GM19438 (cell line): ENCODE measurements at regions not wholly inside any gene's neighbourhood (a gene's known extent, or its start where the extent isn't known, plus 50 kb on each side); places are given as distances from the start of the nearest gene placed in this dataset.

Experiments used
- ATAC-seq: cut with Tn5 transposase; IDR thresholded peaks from one replicate; pipeline ENCODE4 v1.9.1; 2021; ENCODE audit warnings: low read depth; ENCODE audit not compliant: unreplicated experiment

DNA sequence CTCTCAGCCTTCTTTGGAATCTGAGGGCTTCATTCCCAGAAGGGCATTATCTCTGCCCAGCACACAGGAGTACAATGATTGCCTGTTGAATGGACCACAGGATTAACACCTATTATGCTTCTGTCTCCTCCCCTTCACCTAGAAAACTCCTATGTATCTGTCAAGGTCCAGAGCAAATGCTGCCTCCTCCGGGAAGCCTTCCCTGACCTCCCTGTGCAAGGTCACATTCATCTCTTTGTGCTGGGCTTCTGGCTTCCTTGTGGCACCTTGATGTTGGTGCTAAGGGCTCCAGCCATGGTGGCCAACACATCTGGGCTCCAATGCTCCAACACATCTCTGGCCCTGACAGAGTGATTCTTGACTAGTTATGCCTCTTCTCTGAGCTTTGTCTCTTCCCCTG, 49.9 kb upstream of the ATP2B2 start:
- no peak for ATAC-seq

DNA sequence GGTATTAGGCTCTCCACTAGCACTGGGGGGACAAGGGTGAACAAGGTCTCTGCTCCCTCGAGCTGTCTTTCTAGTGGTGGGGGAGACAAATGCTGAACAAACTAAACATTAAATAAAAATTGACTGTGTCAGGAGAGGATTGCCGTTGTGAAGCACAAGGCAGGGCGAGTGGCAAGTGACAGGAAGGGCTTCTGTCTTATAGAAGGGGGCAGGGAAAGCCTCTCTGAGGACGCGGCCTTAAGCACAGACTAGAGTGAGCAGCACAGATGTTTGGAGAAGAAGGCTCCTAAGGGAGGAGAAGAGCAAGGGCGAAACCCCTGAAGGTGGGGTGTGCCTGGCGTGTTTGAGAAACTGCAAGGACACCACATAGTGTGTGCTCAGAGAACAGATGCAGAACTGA, 50.9 kb upstream of the ATP2B2 start:
- ATAC-seq, result no peak

DNA sequence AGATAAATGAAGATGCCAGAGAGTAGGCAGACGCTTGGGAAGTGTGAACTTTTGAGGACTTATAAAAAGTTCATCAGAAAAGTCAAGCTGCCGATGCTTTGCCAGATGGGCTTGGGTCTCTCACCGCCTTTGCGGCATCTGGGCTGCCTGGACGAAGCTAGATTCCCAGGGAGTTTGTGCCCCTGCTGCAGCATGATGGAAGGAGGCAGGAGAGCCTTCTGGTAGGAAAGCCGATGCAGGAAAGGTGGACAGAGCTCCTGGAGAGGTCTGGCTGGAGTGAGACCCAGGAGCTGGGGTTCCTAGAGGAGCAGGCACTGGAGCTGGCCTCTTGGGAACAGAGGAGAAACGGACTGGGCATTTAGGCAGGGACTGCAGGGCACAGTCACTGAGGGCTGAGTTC, 51.9 kb upstream of the ATP2B2 start:
- no peak for ATAC-seq

DNA sequence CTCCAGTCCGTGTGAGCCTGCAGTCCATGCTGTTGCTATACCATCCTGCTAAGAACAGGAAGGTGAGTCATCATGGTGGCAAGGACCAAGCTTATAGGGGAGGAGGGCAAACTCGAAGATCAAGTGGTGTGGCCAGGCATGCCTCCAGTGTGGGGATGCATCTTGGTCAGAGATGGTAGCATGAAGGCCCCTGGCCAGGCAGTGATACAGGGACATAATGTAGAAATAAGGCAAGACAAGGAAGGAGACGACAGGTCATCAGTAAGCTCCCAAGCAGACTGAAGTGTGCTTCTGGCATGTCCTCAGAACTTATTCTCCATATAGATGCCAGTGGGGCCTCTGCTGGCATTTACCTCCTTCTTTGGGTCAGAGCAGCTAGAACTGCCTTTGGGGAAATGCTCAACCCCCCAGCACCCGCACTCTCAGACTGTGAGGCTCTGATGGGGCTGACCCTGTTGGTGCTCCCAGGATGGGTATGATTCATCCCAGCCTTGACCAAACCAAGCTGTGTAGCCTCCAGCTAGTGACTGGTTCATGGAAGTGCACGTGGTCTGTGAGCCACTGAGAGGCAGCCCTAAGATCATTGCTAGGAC, 52.5 kb upstream of the ATP2B2 start:
- no peak for ATAC-seq

DNA sequence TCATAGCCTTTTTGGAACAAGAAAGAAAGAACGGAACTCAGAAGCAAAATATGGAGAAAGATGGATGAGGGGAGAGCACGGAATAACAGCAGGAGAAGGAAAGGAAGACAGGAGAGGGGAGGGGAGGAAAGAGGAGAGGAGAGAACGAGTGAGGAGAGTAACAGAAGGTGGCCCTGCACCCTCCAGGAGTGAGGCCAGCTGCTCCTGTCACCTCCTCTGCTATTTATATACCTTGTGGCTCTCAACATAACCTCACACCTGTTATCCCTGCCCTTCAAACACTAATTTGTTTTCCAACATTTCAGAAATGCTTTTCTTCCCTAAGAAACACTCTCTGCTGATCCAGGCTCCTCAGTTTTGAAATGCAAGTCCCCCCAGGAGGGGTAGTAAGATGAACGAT, 53.4 kb upstream of the ATP2B2 start:
- ATAC-seq, result no peak

DNA sequence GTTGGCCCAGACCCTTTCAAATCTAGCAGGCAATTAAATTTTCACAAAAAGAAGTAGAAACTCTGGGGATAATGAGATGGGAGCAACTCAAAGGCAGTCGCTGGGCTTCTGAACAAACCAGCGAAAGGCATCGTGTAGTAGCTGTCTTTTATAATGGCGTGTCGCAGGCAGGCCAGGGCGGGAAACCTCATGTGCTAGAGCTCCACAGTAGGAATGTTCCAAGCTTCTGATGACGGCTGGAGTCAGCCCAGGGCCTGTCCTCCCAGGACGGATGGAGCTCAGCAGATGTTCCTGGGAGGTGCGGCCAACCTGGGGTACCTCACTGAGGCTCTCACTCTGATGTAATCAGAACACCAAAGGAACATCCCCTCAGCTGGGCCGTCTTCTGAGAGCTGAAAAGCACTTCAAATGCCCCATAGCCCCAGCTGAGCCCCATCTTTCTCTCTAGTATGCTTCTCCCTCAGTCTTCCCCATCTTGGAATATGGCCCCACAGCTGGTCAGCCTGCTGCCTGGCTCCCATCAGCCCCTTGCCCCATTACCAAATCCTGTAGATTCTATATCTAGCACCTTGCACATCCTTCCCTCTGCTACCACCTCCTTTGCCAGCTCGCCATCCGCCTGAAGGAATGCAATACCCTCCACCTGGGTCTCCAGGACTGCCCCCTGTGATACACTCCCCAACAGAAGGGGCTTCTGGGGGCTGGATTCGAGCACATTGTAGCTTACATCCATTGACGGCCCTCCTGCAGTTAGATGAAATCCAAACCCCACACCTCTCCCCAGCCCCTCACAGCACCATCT, 54.9 kb upstream of the ATP2B2 start:
- ATAC-seq, result no peak

DNA sequence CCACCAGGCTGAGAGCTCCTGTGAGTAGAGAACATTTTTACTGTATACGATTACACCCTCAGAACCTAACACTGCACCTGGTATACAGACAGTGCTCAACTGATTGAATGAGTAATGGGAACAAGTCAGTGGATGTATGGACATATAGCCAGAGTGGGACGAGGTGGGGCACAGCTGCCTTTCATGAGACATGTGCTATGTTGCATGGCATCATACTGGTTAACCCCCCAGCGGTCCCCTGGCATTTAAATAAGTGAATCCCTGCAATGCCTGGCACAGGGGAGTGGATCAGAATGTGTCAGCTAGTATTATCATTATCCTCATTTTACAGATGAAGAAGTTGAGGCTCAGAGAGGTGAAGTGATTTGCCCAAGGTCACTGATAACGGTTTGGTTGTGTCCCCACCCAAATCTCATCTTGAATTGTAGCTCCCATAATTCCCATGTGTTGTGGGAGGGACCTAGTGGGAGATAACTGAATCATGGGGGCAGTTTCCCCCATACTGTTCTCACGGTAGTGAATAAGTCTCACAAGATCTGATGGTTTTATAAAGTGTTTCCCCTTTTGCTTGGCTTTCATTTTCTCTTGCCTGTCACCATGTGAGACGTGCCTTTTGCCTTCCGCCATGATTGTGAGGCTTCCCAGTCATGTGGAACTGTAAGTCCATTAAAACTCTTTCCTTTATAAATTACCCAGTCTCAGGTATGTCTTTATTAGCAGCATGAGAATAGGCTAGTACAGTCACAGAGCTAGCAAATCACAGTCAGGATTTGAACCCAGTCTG, 56.0 kb upstream of the ATP2B2 start:
- no peak for ATAC-seq

DNA sequence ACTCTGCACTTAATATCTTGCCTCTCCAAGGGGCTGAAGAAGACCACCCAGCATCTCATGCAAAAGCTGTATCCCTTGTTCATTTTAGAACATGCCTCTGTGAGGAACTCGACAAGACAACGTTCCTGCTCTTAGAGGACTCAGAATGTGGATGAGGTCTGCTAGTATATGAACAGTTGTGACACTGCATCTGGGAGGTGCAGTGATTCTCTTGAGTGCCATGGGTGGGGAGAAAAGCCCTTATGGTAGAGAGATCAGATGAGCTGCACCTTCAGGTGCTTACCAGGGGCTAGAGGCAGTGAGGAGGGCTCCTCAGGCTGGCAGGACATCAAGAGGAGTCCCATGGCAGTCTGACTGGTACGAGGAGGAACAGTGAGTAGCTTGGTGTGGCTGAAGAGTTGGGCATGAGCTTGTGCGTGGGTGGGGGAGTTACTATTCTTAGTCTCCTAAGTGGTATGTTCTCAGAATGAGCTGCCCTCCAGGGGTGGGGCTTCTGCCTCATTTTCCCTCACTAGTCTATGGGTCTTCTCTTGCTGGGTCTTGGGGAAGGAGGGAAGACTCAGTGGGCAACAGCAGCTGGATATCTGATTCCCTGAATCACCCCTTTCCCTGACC, 56.7 kb upstream of the ATP2B2 start:
- ATAC-seq, result no peak

DNA sequence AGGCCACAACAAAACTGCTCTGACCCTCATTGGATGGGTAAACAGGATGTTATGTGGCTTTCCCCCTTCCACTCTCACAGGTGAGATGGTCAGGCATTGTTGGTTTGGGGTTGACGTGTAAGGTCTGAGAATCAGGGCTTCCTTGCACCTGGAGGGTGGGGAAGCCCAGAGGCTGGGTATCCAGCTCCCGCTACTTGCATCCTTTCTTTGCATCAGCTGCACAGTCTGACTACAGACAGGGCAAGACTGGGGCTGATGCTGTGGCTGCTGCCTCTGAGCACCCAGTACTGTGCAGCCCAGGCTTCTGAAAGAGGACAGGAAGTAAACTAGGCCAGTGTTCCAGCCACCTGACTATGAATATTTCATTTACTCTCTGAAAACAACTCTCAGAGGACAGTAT, 58.0 kb upstream of the ATP2B2 start:
- ATAC-seq, result peak; percentile 85

DNA sequence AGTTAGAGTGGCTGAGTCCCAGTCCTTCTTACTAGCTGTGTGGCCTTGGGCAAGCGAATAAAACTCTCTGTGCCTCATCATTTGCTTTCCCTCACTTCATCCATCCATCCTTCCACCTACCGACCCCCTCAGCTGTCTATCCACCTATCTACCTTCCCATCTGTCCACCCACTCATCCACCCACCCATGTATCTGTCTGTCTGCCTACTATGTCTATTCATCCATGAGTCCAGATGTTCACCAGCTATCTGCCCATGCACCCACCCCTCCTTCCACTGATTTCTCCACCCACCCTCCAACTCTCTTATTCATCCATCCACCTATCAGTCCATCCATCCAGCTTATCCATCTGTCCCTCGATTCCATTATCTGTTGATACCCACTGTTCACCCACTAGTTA, 60.4 kb upstream of the ATP2B2 start:
- no peak for ATAC-seq

DNA sequence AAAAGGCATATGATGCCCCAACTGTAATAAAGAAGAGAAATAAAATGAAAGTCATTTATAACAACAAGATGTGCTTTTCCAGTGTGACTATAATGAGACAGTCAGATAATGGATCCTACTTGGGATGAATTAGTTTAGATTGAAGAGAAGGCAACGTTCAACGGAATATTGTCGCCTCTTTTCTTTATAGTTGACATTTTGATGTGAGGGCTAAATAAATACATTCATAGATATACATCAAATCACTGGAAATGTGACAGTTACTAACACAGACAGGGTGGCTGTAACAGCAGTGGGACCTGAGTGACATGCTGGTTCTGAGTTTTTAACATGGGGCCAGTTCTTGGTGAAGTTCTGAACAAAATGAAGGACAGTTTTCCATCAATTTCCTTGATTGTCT, 61.1 kb upstream of the ATP2B2 start:
- no peak for ATAC-seq

DNA sequence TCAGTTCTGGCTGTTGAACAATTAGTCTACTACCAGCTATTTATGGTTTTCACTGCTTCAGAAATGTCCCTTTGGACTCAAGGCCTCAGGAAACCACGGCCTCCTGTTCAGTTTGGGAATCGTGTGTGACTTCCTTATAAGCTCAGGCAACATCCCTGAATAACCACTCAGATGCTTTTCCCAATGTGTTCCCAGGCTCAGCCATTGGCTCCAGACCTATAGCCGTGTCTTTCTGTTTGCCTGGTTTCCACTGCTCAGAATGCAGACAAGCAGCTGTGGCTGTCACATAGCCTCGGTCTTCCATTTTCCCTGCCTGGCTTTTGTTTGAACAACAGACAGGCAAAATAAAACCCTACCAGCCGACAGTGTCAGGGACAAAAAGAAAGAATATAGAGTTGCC, 63.2 kb upstream of the ATP2B2 start:
- no peak for ATAC-seq

DNA sequence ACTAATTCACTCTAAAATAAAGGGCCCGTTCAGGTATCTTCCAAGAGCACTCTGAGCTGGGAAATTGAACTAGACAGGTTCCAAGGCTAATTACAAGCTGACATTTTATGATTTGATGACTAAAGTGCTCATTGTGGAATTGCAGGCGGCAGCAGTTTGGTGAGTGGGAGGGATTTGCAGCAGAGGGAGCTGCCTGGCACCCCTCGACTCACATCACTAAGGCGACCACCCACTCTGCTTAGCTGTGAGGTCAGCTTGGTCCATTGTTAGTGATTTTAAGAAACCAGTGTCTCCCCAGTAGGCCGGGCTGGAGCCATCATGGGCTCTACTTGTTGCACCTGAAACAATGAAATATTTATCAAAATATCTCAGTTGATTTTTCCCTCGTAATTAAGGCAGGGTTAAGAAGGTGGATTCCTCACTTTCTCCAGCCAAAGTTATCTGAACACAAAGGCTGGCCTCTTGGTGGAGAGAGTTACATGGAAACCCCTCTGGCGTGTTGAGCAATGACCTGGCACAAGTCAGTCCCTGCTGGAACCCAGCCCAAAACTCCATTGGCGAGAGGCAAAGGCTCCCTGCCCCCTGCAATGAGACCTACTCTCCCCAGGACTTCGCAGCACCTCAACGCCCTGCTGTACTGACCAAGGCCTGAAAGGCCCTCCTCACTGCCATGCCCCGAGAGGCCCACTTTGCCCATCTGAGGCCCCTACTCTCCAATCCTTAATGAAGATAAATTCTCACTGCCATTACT, 65.0 kb upstream of the ATP2B2 start:
- no peak for ATAC-seq

DNA sequence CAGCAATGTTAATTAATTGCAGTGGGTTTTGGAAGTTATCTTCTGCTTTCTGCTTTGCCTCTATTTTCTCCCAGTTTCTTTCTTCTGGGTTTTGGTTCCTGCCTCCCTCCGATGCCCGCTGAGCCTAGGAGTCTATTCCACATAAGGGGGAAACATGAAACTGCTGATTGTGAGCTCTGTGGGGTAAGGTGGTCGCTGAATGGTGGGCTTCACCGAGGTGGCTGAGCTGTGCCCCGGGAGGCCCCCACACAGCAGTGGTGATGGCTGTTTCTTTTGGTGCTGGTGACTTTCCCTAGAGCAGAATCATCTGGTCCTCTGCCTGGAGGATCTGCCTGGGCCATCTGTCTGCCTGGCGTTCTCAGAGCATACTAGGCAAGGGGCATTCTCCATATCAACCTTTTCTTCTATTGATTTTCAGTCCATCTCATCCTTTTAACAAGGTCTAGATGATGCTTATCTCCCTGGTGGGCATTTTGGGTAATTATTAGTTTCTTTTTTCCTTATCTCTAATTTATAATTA, 68.8 kb upstream of the ATP2B2 start:
- no peak for ATAC-seq

DNA sequence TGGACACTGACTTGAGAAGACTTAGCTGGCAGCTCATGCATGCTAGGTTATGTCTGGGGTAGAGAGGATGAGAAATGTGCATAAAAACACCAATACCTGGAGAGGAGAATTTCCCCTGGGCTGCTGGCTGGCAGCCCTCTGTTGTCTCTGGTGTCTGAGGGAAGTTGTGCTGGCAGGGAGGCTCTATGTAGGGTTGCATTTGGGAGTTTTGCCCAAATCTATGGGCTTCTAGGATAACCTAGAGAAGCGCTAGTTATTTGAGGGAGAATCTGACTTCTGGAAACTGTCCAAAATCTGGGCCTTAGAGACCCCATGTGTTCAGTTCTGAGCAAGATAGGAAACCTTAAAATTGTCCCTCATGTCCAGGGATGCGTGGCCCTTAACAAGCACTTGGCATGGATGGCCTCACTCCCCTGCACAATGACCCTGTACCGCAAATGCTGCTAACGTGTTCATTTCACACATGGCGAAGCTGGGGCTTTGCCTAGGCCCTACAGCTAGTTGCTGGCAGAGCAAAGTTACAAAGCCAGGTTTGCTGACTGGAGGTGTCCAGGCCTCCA, 70.3 kb upstream of the ATP2B2 start:
- ATAC-seq, result no peak

DNA sequence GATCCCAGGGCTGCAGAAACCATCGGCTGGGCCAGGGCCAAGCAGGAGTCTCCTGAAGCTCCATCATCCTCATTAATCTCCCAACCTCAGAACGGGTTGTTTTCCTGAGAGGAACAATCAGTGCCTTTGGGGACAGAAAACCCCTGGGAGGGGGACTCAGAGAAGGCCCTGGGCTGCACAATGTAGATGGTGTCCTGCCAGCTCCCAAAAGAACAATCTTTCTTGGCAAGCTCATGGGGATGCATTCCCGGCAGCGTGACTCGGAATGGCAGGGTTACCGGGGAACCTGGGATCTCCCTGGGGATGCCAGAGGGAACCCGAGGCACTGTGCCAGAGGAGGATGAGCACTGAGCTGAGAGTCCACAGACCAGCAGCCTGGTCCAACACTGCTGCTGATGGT, 72.1 kb upstream of the ATP2B2 start:
- ATAC-seq, result no peak

DNA sequence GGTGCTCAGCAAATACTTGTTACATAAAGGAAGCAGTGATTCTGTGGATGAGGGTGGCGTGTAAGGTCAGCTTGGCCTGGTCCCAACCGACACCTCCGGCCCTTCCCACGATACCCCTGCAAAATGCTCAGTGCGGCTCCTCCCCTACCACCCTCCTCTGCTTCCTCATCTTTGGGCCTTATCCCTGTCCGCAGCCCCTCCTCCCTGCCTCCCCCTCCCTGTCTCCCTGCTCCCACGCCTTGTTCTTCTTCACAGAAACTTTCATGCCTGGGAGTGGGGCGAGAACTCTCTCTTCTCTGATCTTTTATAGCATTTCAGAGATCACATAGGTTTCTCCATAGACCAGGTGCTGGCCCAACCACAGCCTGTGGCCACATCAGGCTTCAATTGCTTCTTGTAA, 75.0 kb upstream of the ATP2B2 start:
- ATAC-seq, result no peak

DNA sequence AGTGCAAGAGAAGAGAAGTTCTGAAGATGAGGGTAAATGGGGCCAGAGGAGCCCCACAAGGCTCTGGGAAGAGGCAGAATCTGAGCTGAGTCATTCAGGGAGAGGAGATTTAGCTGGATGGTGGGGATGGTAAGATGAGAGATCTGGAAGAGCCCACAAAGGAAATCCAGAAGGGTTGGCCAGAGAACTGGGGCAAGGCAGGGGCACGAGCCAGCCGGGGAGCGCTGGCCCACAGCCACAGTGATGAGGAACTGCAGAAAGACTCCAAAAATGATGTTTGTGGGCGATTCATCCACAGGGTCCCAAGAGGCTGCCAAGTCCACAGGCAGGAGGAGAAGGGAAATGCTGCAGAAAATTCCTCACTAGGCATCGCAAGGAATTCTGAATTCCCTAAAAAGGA, 75.9 kb upstream of the ATP2B2 start:
- ATAC-seq, result no peak

DNA sequence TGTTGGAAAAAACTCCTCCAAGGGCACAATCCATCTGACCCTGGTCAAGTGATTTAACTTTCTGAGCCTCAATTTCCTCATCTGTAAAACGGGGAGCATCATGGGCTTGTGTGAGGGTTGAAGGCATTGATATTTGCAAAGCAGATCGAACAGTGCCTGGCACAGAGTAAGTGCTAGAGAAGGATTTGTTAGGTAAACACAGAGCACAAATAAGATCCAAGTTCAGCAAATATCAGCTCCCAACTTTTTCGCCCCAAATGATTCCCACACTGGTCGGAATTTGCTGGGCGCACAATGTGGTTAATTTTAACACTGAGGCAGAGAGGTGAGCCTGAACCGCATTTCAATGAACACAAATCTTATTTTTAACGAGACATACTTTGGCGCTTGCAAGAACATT, 76.3 kb upstream of the ATP2B2 start:
- no peak for ATAC-seq

DNA sequence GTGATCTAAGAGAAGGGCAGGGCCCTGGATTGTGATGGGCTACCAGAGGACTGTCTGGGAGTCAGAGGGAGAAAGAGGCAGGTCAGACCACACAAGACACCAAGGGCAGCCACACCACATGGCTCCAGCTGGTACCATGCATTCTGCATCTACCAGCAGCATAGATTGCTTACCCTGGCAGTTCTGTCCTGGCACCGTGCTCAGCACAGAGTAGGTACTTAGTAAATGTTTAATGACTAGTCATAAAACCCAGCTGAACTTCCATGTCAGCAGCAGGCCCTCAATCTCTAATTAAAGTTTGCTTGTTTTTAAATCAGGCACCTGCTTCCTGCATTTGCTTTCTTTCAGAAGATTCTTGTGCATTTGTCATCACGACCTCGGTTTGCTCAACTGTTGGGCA, 77.3 kb upstream of the ATP2B2 start:
- ATAC-seq, result no peak
